ENCODE measurements at regions not wholly inside any gene's neighbourhood (a gene's known extent, or its start where the extent isn't known, plus 50 kb on each side); places are given as distances from the start of the nearest gene placed in this dataset.

DNA sequence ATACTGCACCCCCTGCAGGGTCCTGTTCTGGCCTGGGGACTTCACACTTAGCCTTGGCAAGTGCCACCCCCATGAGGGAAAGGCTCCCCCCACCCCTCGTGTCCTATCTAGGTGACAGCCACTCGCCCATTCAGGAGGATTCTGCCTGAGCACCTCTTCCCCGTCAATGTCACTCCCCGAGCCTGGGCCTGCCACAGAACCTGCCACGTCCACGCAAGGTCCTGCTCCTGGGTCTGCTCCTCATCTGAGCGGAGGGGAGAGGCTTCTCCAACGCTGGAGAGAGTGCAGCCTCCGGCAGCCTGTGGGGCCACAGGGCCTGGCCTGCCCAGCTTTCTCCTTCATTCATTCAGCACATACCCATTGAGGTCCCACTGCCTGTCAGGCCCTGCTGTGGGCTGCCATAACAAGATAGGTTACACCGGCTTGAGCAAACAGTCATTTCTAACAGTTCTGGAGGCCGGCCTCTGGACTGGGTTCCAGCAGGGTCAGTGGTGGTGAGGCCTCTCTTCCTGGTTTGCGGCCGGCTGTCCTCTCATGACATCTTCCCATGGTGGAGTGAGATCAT is 92.0 kb upstream of the RET start:
- TF ChIP-seq, protein P1, sequence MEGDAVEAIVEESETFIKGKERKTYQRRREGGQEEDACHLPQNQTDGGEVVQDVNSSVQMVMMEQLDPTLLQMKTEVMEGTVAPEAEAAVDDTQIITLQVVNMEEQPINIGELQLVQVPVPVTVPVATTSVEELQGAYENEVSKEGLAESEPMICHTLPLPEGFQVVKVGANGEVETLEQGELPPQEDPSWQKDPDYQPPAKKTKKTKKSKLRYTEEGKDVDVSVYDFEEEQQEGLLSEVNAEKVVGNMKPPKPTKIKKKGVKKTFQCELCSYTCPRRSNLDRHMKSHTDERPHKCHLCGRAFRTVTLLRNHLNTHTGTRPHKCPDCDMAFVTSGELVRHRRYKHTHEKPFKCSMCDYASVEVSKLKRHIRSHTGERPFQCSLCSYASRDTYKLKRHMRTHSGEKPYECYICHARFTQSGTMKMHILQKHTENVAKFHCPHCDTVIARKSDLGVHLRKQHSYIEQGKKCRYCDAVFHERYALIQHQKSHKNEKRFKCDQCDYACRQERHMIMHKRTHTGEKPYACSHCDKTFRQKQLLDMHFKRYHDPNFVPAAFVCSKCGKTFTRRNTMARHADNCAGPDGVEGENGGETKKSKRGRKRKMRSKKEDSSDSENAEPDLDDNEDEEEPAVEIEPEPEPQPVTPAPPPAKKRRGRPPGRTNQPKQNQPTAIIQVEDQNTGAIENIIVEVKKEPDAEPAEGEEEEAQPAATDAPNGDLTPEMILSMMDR (optimal IDR thresholded peaks at IDR 0.05 in 1 of 3, IDR thresholded peaks at IDR 0.05 in 1 of 3, conservative IDR thresholded peaks at IDR 0.05 in 1 of 3; ENCODE audit: extremely low read depth in 1 of 3, insufficient read depth in 2 of 3, low read length in 3 of 3): no peak
- no peak for TF ChIP-seq EZH2 (IDR thresholded peaks at IDR 0.05; ENCODE audit: low read length)
